Muscle layer of colon (tissue), 2 donors: ENCODE measurements at regions not wholly inside any gene's neighbourhood (a gene's known extent, or its start where the extent isn't known, plus 50 kb on each side); places are given as distances from the start of the nearest gene placed in this dataset.
"Not testable (repeated sequence)": the region's sequence is repeated elsewhere in the genome, so short reads cannot be mapped to it uniquely, and the experiment has no call there.

Experiments
- H3K27ac ChIP-seq: one replicate; pipeline ENCODE4 v1.7.0; 2013; ENCODE audit warnings: low read depth, mild to moderate bottlenecking, low read length, moderate library complexity
- H3K27me3 ChIP-seq, 2 donors: one replicate each; pipeline ENCODE4 v1.7.0; 2013; ENCODE audit warnings: low read length in 2 of 2, mild to moderate bottlenecking in 2 of 2; ENCODE audit not compliant: insufficient read depth in 2 of 2, control insufficient read depth in 1 of 2
- H3K36me3 ChIP-seq: one replicate; pipeline ENCODE4 v1.7.0; 2013; ENCODE audit warnings: mild to moderate bottlenecking, low read length; ENCODE audit not compliant: insufficient read depth
- H3K4me1 ChIP-seq: one replicate; pipeline ENCODE4 v1.7.0; 2013; ENCODE audit warnings: mild to moderate bottlenecking, low read length; ENCODE audit not compliant: insufficient read depth
- H3K4me3 ChIP-seq, 2 donors: one replicate each; pipeline ENCODE4 v1.7.0; 2013; ENCODE audit warnings: low read length in 2 of 2, low read depth in 1 of 2, mild to moderate bottlenecking in 1 of 2, moderate library complexity in 1 of 2
- H3K9ac ChIP-seq: one replicate; pipeline ENCODE4 v1.7.0; 2013; ENCODE audit warnings: low read length
- H3K9me3 ChIP-seq: one replicate; pipeline ENCODE4 v1.7.0; 2013; ENCODE audit warnings: mild to moderate bottlenecking, low read length
- donor health status: abdominal sarcoma.
- donor health status: Adenocarcinoma of cecum.

DNA sequence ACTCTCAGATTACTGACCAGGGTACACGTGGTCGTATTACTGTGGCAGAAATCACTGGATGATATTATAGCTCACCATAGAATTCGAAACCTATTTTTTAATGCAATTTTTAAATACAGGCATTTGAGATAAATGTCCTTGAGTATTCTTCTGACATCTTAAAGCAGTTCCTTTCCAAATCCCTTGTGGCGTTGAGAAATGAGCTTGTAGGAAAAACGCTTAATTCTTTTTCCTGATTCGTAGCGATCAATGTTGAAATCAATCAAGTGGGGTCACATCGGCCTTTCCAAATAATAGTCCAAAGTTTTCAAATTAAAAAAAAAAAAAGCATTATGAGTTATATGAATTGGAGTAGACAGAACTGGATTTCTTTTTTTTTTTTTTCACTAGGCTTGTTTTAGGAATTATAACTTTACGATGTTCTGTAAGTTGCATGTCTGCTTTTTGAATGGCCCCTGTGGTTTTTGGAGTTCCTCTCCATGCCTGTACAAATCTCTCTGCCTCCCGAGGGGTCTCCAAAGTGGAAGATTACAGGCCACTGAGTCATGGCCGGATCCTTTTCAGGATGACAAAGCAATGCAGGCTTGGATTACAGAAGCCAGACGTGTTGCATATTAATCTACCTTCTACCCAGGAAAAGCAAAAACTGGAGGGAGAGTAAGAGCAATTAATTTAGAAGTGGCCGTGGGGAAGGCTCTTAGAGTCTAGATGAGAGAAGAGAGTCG is 226.1 kb downstream of the SHOX start:
- Histone ChIP-seq H3K4me3 (no peak overlapping the region), H3K36me3 (no peaks in the 10 kb centered on the region), H3K4me1 (no peaks in the 10 kb centered on the region), H3K9ac (no peak overlapping the region), H3K9me3 (no peaks in the 10 kb centered on the region), H3K27me3 (no peaks in the 10 kb centered on the region), H3K27ac (no peak overlapping the region)

GRCh38 chrX:853304-853703 is 222.7 kb downstream of the SHOX start:
- Histone ChIP-seq H3K27ac (no peak overlapping the region), H3K27me3 (no peaks in the 10 kb centered on the region), H3K4me1 (no peaks in the 10 kb centered on the region), H3K9me3 (no peaks in the 10 kb centered on the region), H3K4me3 (no peak overlapping the region), H3K36me3 (no peaks in the 10 kb centered on the region), H3K9ac (no peak overlapping the region)

DNA sequence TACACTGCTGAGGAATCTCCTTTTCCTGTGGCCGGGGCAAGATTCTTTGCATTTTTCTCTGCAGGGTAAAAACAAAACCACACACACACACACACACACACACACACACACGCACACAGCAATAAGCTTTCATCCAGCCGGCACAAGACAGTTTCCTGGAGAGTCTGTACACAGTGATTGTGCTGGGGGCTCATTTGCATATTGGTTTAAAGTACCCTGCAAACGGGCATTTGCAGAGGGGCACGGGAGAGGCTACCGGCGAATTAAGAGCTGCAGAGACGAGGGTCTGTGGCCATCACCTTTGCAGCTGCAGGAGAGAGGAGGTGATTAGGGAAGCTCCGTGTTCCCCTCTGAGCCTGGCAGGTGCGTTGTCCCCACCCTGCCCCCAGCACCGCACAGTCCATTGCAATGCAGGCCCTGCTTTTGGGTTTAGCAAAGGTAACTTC is 219.9 kb downstream of the SHOX start:
- Histone ChIP-seq H3K27ac (no peak overlapping the region), H3K4me1 (no peaks in the 10 kb centered on the region), H3K27me3 (no peaks in the 10 kb centered on the region), H3K9ac (no peak overlapping the region), H3K36me3 (no peaks in the 10 kb centered on the region), H3K4me3 (no peak overlapping the region), H3K9me3 (no peaks in the 10 kb centered on the region)

- H3K36me3 ChIP-seq, result no peaks in the 10 kb centered on the region
- H3K9ac ChIP-seq, result no peak overlapping the region
- H3K27ac ChIP-seq, result no peak overlapping the region
- no peaks in the 10 kb centered on the region for H3K4me1 ChIP-seq
- no peaks in the 10 kb centered on the region for H3K9me3 ChIP-seq
- no peaks in the 10 kb centered on the region for H3K27me3 ChIP-seq
- no peak overlapping the region for H3K4me3 ChIP-seq
These were observed 217.8 kb downstream of the SHOX start for GRCh38 chrX:848386-848785.

DNA sequence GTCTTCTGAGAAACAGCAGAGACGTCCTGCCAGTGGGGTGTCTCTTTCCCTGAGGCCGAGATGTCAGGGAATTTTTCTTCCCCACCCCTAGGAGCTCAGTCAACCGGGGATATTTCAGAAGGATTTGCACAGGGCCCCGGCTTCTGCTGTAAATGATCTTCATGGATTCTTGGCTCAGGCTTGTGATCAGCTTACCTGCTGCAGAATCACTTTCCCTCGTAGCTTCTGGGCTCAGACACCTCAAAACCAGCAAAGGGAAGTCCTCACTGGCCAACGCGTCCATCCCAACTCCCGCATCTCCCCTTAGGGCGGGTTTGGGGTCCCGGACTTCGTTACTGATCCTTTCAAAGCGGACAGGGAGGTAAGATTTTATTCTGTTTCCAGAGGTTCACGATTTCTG is 212.7 kb downstream of the SHOX start:
- Histone ChIP-seq H3K9ac (no peak overlapping the region), H3K9me3 (no peaks in the 10 kb centered on the region), H3K36me3 (no peaks in the 10 kb centered on the region), H3K4me3 (no peak overlapping the region), H3K4me1 (no peaks in the 10 kb centered on the region), H3K27me3 (no peaks in the 10 kb centered on the region), H3K27ac (no peak overlapping the region)

DNA sequence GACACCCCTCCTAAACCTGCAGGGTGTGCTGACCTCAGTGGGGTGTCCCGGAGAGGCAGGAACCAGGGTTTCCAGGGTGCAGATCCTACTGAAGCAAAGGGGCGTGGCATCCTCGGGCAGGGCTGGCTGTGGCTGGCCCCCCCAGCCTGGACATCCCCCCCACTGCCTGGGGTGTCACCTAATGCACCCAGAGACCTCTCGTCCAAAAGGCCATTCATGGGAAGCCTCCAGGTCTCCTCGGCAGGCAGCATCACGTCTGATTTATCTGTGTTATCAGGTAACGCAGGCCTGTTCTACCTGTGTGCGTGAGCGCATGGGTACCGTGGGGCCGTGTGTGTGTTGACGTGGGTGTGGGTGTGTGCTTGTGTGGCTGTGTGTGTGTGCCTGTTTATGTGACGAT is 210.0 kb downstream of the SHOX start:
- H3K9ac ChIP-seq, result no peak overlapping the region
- peaks cover 10% of the 10 kb centered on the region for H3K9me3 ChIP-seq
- no peak overlapping the region for H3K4me3 ChIP-seq
- H3K36me3 ChIP-seq, result no peaks in the 10 kb centered on the region
- no peaks in the 10 kb centered on the region for H3K27me3 ChIP-seq
- H3K27ac ChIP-seq, result no peak overlapping the region
- no peaks in the 10 kb centered on the region for H3K4me1 ChIP-seq

DNA sequence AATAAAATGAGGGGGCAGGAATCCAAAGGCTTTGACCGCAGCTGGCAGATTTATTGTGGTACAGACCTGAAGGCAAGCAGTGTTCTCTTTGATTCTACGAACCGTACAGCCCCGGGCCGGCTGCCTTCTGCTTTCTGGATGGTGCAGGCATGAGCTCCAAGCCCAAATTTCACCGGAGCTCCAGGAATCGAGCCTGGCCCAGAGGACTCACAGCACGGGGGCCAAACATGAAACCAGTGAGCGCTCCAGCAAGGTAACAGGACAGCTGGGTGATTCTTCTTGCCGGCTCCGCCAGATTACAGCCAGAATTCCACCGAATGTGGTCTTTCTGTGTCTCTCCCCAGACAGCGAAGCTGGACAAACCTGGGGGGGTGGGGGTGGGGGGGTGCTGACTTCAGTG is 208.1 kb downstream of the SHOX start:
- not testable (repeated sequence) for H3K4me1 ChIP-seq, H3K9ac ChIP-seq, H3K36me3 ChIP-seq, H3K27ac ChIP-seq, H3K4me3 ChIP-seq, H3K27me3 ChIP-seq
- peaks cover 10% of the 10 kb centered on the region for H3K9me3 ChIP-seq

DNA sequence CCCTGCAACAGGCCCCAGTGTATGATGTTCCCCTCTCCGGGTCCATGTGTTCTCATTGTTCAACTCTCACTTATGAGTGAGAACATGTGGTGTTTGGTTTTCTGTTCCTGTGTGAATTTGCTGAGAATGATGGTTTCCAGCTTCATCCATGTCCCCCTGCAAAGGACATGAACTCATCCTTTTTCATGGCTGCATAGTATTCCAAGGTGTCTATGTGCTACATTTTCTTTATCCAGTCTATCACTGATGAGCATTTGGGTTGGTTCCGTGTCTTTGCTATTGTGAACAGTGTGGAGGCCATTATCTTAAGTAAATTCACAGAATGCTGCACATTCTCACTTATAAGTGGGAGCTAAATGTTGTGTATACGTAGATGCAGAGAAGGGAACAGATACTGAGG is 205.3 kb downstream of the SHOX start:
- H3K9ac ChIP-seq, H3K27me3 ChIP-seq, H3K4me1 ChIP-seq, H3K4me3 ChIP-seq, H3K27ac ChIP-seq, H3K36me3 ChIP-seq: not testable (repeated sequence)
- H3K9me3 ChIP-seq, result peaks cover 10% of the 10 kb centered on the region

- Histone ChIP-seq H3K9me3 (no peaks in the 10 kb centered on the region), H3K4me1 (no peaks in the 10 kb centered on the region), H3K9ac (no peak overlapping the region), H3K36me3 (no peaks in the 10 kb centered on the region), H3K27ac (no peak overlapping the region), H3K4me3 (no peak overlapping the region), H3K27me3 (no peaks in the 10 kb centered on the region)
These were observed 199.9 kb downstream of the SHOX start for GRCh38 chrX:830532-830931.

DNA sequence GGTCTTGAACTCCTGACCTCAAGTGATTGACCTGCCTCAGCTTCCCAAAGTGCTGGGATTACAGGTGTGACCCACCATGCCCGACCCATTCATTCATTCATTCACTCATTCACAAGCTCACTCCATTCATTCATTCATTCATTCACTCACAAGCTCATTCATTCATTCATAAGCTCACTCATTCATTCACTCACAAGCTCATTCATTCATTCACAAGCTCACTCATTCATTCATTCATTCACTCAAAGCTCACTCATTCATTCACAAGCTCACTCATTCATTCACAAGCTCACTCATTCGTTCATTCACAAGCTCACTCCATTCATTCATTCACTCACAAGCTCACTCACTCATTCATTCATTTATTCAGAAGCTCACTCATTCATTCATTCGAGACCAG is 198.6 kb downstream of the SHOX start:
- Histone ChIP-seq H3K27me3 (no peaks in the 10 kb centered on the region), H3K4me3 (no peak overlapping the region), H3K4me1 (no peaks in the 10 kb centered on the region), H3K27ac (no peak overlapping the region), H3K9me3 (no peaks in the 10 kb centered on the region), H3K9ac (no peak overlapping the region), H3K36me3 (no peaks in the 10 kb centered on the region)

- Histone ChIP-seq H3K27me3 (no peaks in the 10 kb centered on the region), H3K27ac (no peak overlapping the region), H3K4me3 (no peak overlapping the region), H3K9ac (no peak overlapping the region), H3K4me1 (no peaks in the 10 kb centered on the region), H3K36me3 (no peaks in the 10 kb centered on the region), H3K9me3 (no peaks in the 10 kb centered on the region)
These were observed 197.9 kb downstream of the SHOX start for GRCh38 chrX:828411-828959.

DNA sequence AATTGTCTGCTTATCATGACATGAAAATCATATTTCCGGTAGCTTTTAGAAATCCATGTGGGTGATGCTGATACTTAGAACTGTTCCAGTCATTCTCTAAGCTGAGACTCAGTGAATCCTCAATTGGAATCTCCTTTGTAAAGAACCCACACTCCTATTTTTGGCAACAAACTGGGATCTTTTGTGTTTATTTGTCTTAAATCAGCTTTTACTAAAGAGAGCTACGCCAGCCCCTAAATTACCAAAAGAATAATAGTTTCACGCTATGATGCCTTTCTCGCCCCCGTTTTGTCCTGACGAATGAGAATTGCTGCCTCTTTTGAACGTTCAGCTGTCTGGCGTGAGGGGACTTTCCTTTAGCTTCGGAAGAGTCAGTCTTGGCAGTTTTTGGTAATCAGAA is 195.9 kb downstream of the SHOX start:
- Histone ChIP-seq H3K27ac (no peak overlapping the region), H3K36me3 (no peaks in the 10 kb centered on the region), H3K4me1 (no peaks in the 10 kb centered on the region), H3K9me3 (no peaks in the 10 kb centered on the region), H3K4me3 (no peak overlapping the region), H3K27me3 (no peaks in the 10 kb centered on the region), H3K9ac (no peak overlapping the region)
